ENCODE measurements at regions not wholly inside any gene's neighbourhood (a gene's known extent, or its start where the extent isn't known, plus 50 kb on each side); places are given as distances from the start of the nearest gene placed in this dataset.

GRCh38 chr13:73902847-73903246 is 231.4 kb downstream of the KLF12 start:
- TF ChIP-seq ZNF629 (tag by site-specific recombination; IDR thresholded peaks at IDR 0.05), result no peak
- no peak for TF ChIP-seq CTCF (tag by site-specific recombination; IDR thresholded peaks at IDR 0.05)
- no peak for TF ChIP-seq ZBTB10 (tag by site-specific recombination; IDR thresholded peaks at IDR 0.05)
- no peak for TF ChIP-seq ZNF350 (tag by site-specific recombination; IDR thresholded peaks at IDR 0.05)
- no peak for TF ChIP-seq ZNF24 (tag by site-specific recombination; IDR thresholded peaks at IDR 0.05)
- TF ChIP-seq PRDM10 (tag by site-specific recombination; IDR thresholded peaks at IDR 0.05), result no peak
- no peak for TF ChIP-seq ZNF140 (tag by site-specific recombination; IDR thresholded peaks at IDR 0.05)
- TF ChIP-seq PATZ1 (tag by site-specific recombination; IDR thresholded peaks at IDR 0.05), result no peak
- no peak for TF ChIP-seq ZSCAN5A (tag by site-specific recombination; IDR thresholded peaks at IDR 0.05)
- no peak for TF ChIP-seq ZNF610 (tag by site-specific recombination; IDR thresholded peaks at IDR 0.05; ENCODE audit: borderline replicate concordance)
- TF ChIP-seq ZNF664 (tag by site-specific recombination; IDR thresholded peaks at IDR 0.05), result no peak
- no peak for TF ChIP-seq MEIS1 (CRISPR knock-in tag; IDR thresholded peaks at IDR 0.05; ENCODE audit: borderline replicate concordance)

Measured in HEK293 (cell line).